Stimulated activated CD8-positive, alpha-beta memory T cell treated with anti-CD3 and anti-CD28 coated beads, Interleukin-7, amount 100 ng/mL, for 48 hours (primary cell): ENCODE measurements at regions not wholly inside any gene's neighbourhood (a gene's known extent, or its start where the extent isn't known, plus 50 kb on each side); places are given as distances from the start of the nearest gene placed in this dataset.

Source experiments
- DNase-seq, 2 donors: peaks; one replicate each; pipeline ENCODE4 v3.0.0-alpha.2; 2020; ENCODE audit warnings: low read depth in 1 of 2; ENCODE audit errors: extremely low read depth in 1 of 2

- DNase-seq = no peak
Measured at GRCh38 chr5:77948476-77948875, 172.3 kb upstream of the TBCA start.

GRCh38 chr5:77947041-77947428 is 170.9 kb upstream of the TBCA start:
- no peak for DNase-seq

- no peak for DNase-seq
Measured at GRCh38 chr5:77946381-77947040, 170.4 kb upstream of the TBCA start.

- no peak for DNase-seq
Measured at GRCh38 chr5:77945874-77946273, 169.7 kb upstream of the TBCA start.

- DNase-seq = no peak
Measured at GRCh38 chr5:77944757-77945340, 168.7 kb upstream of the TBCA start.

- no peak for DNase-seq
Measured at GRCh38 chr5:77943851-77944250, 167.7 kb upstream of the TBCA start.

GRCh38 chr5:77942578-77943239 is 166.6 kb upstream of the TBCA start:
- no peak for DNase-seq

GRCh38 chr5:77937015-77937908 is 161.1 kb upstream of the TBCA start:
- no peak for DNase-seq

- no peak for DNase-seq
Measured at GRCh38 chr5:77936365-77936693, 160.2 kb upstream of the TBCA start.

- no peak for DNase-seq
Measured at GRCh38 chr5:77935506-77936364, 159.6 kb upstream of the TBCA start.

GRCh38 chr5:77928776-77929300 is 152.7 kb upstream of the TBCA start:
- no peak for DNase-seq

GRCh38 chr5:77926337-77926736 is 150.2 kb upstream of the TBCA start:
- DNase-seq = no peak

- DNase-seq = no peak
Measured at GRCh38 chr5:77925503-77925902, 149.4 kb upstream of the TBCA start.

- no peak for DNase-seq
Measured at GRCh38 chr5:77924081-77924480, 147.9 kb upstream of the TBCA start.

- DNase-seq = no peak
Measured at GRCh38 chr5:77923666-77924065, 147.5 kb upstream of the TBCA start.

- no peak for DNase-seq
Measured at GRCh38 chr5:77921094-77921768, 145.1 kb upstream of the TBCA start.

- DNase-seq = no peak
Measured at GRCh38 chr5:77920359-77921058, 144.4 kb upstream of the TBCA start.

- DNase-seq = no peak
Measured at GRCh38 chr5:77915346-77915745, 139.2 kb upstream of the TBCA start.

GRCh38 chr5:77912721-77913120 is 136.6 kb upstream of the TBCA start:
- DNase-seq = no peak
